ENCODE measurements at regions not wholly inside any gene's neighbourhood (a gene's known extent, or its start where the extent isn't known, plus 50 kb on each side); places are given as distances from the start of the nearest gene placed in this dataset.

DNA sequence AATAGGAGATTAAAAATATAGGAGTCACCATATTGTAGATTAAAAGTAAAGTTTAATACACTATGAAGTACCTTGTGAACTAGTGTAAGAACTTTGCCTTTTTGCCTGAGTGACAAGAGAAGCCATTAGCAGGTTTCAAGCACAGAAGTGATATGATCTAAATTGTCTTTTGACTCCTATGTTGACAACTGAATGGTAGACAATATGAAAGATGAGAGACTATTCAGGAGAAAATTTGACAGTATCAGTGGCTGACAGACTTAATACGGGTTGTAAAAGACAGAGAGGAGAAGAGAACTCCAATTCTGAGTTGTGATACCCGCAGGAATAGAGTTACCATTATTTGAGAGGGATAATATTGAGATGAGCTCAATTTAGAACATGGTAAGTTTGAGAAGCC is 1259.8 kb downstream of the PCDH7 start:
- no peak overlapping the region for H3K27ac ChIP-seq
- intact Hi-C loops (cut with DNase I) = no loop called here
- no peak for DNase-seq (ENCODE audit: low spot score)
- H3K9me3 ChIP-seq = no peaks in the 10 kb centered on the region
- 81% methylated on average over 2 of the region's 2 CpGs for WGBS
- H3K36me3 ChIP-seq = no peaks in the 10 kb centered on the region
- H3K27me3 ChIP-seq (replicated peaks; ENCODE audit: insufficient read depth) = no peaks in the 10 kb centered on the region
- H3K4me3 ChIP-seq = no peak overlapping the region
- TF ChIP-seq POLR2A (IDR thresholded peaks at IDR 0.05) = no peak
- TF ChIP-seq, protein P1, sequence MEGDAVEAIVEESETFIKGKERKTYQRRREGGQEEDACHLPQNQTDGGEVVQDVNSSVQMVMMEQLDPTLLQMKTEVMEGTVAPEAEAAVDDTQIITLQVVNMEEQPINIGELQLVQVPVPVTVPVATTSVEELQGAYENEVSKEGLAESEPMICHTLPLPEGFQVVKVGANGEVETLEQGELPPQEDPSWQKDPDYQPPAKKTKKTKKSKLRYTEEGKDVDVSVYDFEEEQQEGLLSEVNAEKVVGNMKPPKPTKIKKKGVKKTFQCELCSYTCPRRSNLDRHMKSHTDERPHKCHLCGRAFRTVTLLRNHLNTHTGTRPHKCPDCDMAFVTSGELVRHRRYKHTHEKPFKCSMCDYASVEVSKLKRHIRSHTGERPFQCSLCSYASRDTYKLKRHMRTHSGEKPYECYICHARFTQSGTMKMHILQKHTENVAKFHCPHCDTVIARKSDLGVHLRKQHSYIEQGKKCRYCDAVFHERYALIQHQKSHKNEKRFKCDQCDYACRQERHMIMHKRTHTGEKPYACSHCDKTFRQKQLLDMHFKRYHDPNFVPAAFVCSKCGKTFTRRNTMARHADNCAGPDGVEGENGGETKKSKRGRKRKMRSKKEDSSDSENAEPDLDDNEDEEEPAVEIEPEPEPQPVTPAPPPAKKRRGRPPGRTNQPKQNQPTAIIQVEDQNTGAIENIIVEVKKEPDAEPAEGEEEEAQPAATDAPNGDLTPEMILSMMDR (IDR thresholded peaks at IDR 0.05) = no peak
- TF ChIP-seq POLR2AphosphoS5 (IDR thresholded peaks at IDR 0.05) = no peak
- no peaks in the 10 kb centered on the region for H3K4me1 ChIP-seq (replicated peaks)

DNA sequence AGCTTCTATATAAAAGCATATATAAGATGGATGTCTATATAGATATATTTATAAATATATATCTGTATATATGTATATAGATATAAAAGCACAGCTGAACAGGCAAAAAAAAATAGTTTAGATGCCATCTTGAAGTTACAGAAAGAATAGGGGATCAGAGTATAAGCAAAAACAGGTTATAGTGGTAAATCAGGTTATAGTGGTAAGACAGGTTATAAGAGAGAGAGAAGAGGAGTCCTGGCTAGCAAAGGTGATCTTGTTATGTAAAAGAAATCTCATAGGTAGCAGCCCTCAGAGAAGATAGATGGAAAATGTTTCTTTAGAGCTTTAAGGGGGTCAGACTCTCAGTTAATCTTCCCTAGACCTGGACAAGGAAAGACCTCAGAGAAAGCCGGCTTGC is 1263.1 kb downstream of the PCDH7 start:
- intact Hi-C loops (cut with DNase I) = no loop called here
- H3K36me3 ChIP-seq = no peaks in the 10 kb centered on the region
- H3K4me3 ChIP-seq = no peak overlapping the region
- no peaks in the 10 kb centered on the region for H3K9me3 ChIP-seq
- no peak for DNase-seq (ENCODE audit: low spot score)
- 80% methylated on average over 1 of the region's 1 CpG for WGBS
- H3K27me3 ChIP-seq (replicated peaks; ENCODE audit: insufficient read depth) = no peaks in the 10 kb centered on the region
- no peak overlapping the region for H3K27ac ChIP-seq
- TF ChIP-seq POLR2A (IDR thresholded peaks at IDR 0.05) = no peak
- no peak for TF ChIP-seq POLR2AphosphoS5 (IDR thresholded peaks at IDR 0.05)
- TF ChIP-seq, protein P1 (IDR thresholded peaks at IDR 0.05) = no peak
- no peaks in the 10 kb centered on the region for H3K4me1 ChIP-seq (replicated peaks)

DNA sequence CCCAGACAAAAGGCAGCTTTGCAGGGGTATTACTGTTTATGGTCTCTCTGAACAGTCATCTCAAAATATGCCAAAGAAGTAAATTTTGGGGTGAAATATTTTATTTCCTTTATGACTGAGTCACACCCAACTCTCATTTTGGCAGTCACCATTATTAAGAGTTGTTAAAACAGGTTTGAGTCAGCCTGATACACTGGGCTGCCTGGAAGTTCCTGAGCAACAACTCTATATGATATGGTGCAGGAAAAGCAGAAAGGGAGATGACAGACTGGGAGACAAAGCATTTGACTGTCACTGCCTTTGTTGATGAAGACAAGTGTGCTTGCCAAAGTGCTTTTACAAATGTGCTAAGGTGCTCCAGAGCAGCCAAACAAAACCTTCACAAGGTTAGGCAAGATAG is 1263.5 kb downstream of the PCDH7 start:
- no peak for TF ChIP-seq POLR2AphosphoS5 (IDR thresholded peaks at IDR 0.05)
- TF ChIP-seq, protein P1 (IDR thresholded peaks at IDR 0.05) = no peak
- TF ChIP-seq POLR2A (IDR thresholded peaks at IDR 0.05) = no peak
- Histone ChIP-seq H3K27ac (no peak overlapping the region), H3K36me3 (no peaks in the 10 kb centered on the region), H3K4me1 (replicated peaks) (no peaks in the 10 kb centered on the region), H3K27me3 (replicated peaks; ENCODE audit: insufficient read depth) (no peaks in the 10 kb centered on the region), H3K9me3 (no peaks in the 10 kb centered on the region), H3K4me3 (no peak overlapping the region)
- intact Hi-C loops (cut with DNase I) = no loop called here
- DNase-seq (ENCODE audit: low spot score) = no peak

DNA sequence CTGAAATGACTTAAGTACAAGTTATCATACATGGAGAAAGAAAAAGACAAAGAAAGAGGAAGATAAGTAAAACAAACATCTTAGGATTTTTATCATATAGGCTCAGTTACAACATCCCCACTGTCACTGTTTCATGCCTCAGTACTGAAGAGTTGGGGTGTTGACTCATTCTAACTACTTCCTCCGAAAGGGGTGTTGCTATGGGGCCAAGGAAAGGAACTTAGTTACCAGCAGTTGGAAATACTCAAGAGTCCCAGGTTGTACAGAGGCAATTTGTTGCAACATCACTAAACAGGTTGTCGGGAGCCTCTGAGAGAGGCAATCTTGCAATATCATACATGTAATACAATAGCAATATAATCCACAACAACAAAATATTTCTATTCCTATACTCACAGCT is 1264.7 kb downstream of the PCDH7 start:
- Histone ChIP-seq H3K4me1 (replicated peaks) (no peaks in the 10 kb centered on the region), H3K36me3 (no peaks in the 10 kb centered on the region), H3K4me3 (no peak overlapping the region), H3K27me3 (replicated peaks; ENCODE audit: insufficient read depth) (no peaks in the 10 kb centered on the region), H3K27ac (no peak overlapping the region), H3K9me3 (no peaks in the 10 kb centered on the region)
- no peak for DNase-seq (ENCODE audit: low spot score)
- intact Hi-C loops (cut with DNase I) = no loop called here
- 75% methylated on average over 2 of the region's 2 CpGs for WGBS
- TF ChIP-seq POLR2A (IDR thresholded peaks at IDR 0.05) (no peak), POLR2AphosphoS5 (IDR thresholded peaks at IDR 0.05) (no peak)
- TF ChIP-seq, protein P1 (IDR thresholded peaks at IDR 0.05) = no peak

DNA sequence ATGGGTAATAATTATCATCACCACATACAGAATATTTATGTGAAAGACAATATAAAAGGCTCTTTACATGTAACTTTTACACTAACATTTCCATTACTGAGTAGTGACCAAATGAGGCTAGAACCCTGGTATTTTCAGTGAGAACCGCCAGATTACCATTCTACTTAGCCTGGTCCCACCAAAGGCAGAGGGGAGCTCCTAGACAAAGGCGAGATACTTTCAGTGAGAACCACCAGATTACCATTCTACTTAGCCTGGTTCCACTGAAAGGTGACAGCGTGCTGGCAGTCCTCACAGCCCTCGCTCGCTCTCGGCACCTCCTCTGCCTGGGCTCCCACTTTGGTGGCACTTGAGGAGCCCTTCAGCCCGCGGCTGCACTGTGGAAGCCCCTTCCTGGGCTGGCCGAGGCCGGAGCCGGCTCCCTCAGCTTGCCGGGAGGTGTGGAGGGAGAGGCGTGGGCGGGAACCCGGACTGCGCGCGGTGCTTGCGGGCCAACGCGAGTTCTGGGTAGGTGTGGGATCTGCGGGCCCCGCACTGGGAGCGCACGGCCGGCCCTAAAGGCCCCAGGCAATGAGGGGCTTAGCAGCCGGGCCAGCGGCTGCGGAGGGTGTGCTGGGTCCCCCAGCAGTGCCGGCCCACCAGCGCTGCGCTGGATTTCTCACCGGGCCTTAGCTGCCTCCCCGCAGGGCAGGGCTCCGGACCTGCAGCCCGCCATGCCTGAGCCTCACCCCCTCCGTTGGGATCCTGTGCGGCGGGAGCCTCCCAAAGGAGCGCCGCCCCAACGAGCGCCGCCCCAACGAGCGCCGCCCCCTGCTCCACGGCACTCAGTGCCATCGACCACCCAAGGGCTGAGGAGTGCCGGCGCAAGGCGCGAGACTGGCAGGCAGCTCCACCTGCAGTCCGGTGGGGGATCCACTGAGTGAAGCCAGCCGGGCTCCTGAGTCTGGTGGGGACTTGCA is 1276.1 kb downstream of the PCDH7 start:
- Histone ChIP-seq H3K36me3 (no peaks in the 10 kb centered on the region), H3K9me3 (no peaks in the 10 kb centered on the region), H3K4me3 (no peak overlapping the region), H3K4me1 (replicated peaks) (no peaks in the 10 kb centered on the region), H3K27me3 (replicated peaks; ENCODE audit: insufficient read depth) (no peaks in the 10 kb centered on the region), H3K27ac (no peak overlapping the region)
- WGBS = 94% methylated on average over 50 of the region's 55 CpGs
- DNase-seq (ENCODE audit: low spot score) = no peak
- TF ChIP-seq POLR2A (IDR thresholded peaks at IDR 0.05) = no peak
- TF ChIP-seq, protein P1 (IDR thresholded peaks at IDR 0.05) = no peak
- TF ChIP-seq POLR2AphosphoS5 (IDR thresholded peaks at IDR 0.05) = no peak
- intact Hi-C loops (cut with DNase I) = no loop called here
